ENCODE measurements at regions not wholly inside any gene's neighbourhood (a gene's known extent, or its start where the extent isn't known, plus 50 kb on each side); places are given as distances from the start of the nearest gene placed in this dataset.

GRCh38 chr10:128776673-128777252, 650.5 kb upstream of the MKI67 start:
- peaks cover 24% of the 10 kb centered on the region for H3K4me1 ChIP-seq
- no peak overlapping the region for H3K4me3 ChIP-seq
- H3K9me3 ChIP-seq, result peaks cover 22% of the 10 kb centered on the region
- H3K4me2 ChIP-seq, result no peak overlapping the region
- H3K27ac ChIP-seq, result no peak overlapping the region
- H3K27me3 ChIP-seq, result no peaks in the 10 kb centered on the region
- no peaks in the 10 kb centered on the region for H3K36me3 ChIP-seq
- no peaks in the 10 kb centered on the region for H4K20me1 ChIP-seq
- H3K9ac ChIP-seq, result no peak overlapping the region
- TF ChIP-seq Cebpa-rat (IDR thresholded peaks at IDR 0.05), result no peak

DNA sequence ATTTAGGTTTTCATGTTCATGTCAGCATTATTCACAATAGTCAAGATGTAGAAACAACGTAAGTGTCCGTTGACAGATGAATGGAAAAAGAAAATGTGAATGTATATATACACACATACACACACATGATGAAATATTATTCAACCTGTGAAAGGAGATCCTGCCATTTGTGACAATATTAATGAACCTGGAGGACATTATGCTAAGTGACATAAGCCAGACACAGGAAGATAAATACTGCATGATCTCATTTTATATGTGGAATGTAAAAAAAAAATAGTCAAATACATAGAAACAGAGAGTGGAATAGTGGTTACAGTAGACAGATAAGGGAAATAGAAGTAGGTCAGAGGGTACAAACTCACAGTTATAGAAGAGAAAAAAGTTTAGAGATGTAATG, 651.1 kb upstream of the MKI67 start:
- Histone ChIP-seq H3K4me2 (no peak overlapping the region), H3K4me1 (peaks cover 30% of the 10 kb centered on the region), H3K27ac (no peak overlapping the region), H3K4me3 (no peak overlapping the region), H4K20me1 (no peaks in the 10 kb centered on the region), H3K9ac (no peak overlapping the region), H3K36me3 (no peaks in the 10 kb centered on the region), H3K27me3 (no peaks in the 10 kb centered on the region), H3K9me3 (peaks cover 16% of the 10 kb centered on the region)
- no peak for TF ChIP-seq Cebpa-rat (IDR thresholded peaks at IDR 0.05)

DNA sequence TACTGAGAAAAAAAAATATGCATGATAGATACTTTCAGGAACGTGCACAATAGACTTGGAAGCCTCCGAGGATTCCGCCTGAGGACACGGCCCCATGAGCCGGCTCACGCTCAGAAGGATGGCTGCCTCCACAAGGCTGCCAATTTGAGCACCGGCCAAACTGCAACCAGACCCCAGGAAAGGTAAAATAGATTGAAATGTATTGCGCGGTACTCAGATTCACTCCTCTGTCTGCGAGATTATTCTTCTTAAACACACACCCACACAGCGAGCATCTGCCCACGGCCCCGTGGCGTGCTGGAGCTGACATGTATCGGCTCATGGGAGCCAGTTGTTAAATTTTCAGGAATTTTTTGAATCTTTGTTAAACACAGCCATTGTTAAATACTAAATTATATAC, 653.2 kb upstream of the MKI67 start:
- no peak overlapping the region for H3K4me3 ChIP-seq
- no peak overlapping the region for H3K9ac ChIP-seq
- H3K9me3 ChIP-seq, result no peaks in the 10 kb centered on the region
- no peaks in the 10 kb centered on the region for H3K36me3 ChIP-seq
- H3K4me1 ChIP-seq, result peaks cover 31% of the 10 kb centered on the region
- no peaks in the 10 kb centered on the region for H3K27me3 ChIP-seq
- 0 out of 2 replicates have a peak overlapping the region, but pooled peaks have one; percentile 15 for H3K27ac ChIP-seq
- TF ChIP-seq Cebpa-rat (IDR thresholded peaks at IDR 0.05), result no peak
- H4K20me1 ChIP-seq, result no peaks in the 10 kb centered on the region
- H3K4me2 ChIP-seq, result no peak overlapping the region

- H3K4me3 ChIP-seq, result no peak overlapping the region
- no peak for TF ChIP-seq Cebpa-rat (IDR thresholded peaks at IDR 0.05)
- H3K36me3 ChIP-seq, result no peaks in the 10 kb centered on the region
- H3K9ac ChIP-seq, result peak overlapping the region; percentile 9; the same call in 1 of the 2 replicates
- peaks cover 31% of the 10 kb centered on the region for H3K4me1 ChIP-seq
- peak overlapping the region; percentile 76 for H3K4me2 ChIP-seq
- H3K9me3 ChIP-seq, result no peaks in the 10 kb centered on the region
- peak overlapping the region; percentile 67 for H3K27ac ChIP-seq
- H4K20me1 ChIP-seq, result no peaks in the 10 kb centered on the region
- no peaks in the 10 kb centered on the region for H3K27me3 ChIP-seq
These were observed 654.0 kb upstream of the MKI67 start for GRCh38 chr10:128780156-128780761.

DNA sequence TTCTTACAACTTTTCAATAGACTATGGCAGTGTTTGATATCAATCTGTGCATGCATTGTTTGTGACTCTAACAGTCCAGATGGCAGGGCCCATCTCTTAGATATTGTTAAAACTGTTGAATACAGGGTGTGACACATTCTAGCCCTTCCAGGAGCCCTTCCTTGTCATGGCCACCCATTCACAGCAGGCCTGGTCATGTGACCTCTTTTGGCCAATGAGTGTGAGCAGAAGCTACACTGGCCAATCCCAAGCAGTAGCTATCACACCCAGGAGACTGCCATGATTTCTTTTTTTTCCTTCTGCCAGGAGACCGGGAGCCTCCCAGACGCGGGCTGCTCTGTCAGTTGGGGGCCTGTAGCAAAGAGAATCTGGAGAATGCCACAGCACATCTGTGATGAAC, 655.4 kb upstream of the MKI67 start:
- Histone ChIP-seq H3K9me3 (no peaks in the 10 kb centered on the region), H3K27ac (peak overlapping the region; percentile 65), H3K4me3 (0 out of 2 replicates have a peak overlapping the region, but pooled peaks have one; percentile 22), H4K20me1 (no peaks in the 10 kb centered on the region), H3K9ac (no peak overlapping the region), H3K27me3 (no peaks in the 10 kb centered on the region), H3K36me3 (no peaks in the 10 kb centered on the region), H3K4me1 (peaks cover 39% of the 10 kb centered on the region), H3K4me2 (peak overlapping the region; percentile 76)
- no peak for TF ChIP-seq Cebpa-rat (IDR thresholded peaks at IDR 0.05)

- no peaks in the 10 kb centered on the region for H3K9me3 ChIP-seq
- H3K36me3 ChIP-seq, result no peaks in the 10 kb centered on the region
- H3K4me2 ChIP-seq, result no peak overlapping the region
- H3K4me3 ChIP-seq, result no peak overlapping the region
- no peak overlapping the region for H3K9ac ChIP-seq
- peaks cover 43% of the 10 kb centered on the region for H3K4me1 ChIP-seq
- H4K20me1 ChIP-seq, result no peaks in the 10 kb centered on the region
- no peak for TF ChIP-seq Cebpa-rat (IDR thresholded peaks at IDR 0.05)
- no peaks in the 10 kb centered on the region for H3K27me3 ChIP-seq
- no peak overlapping the region for H3K27ac ChIP-seq
These were observed 658.2 kb upstream of the MKI67 start for GRCh38 chr10:128784444-128784843.

DNA sequence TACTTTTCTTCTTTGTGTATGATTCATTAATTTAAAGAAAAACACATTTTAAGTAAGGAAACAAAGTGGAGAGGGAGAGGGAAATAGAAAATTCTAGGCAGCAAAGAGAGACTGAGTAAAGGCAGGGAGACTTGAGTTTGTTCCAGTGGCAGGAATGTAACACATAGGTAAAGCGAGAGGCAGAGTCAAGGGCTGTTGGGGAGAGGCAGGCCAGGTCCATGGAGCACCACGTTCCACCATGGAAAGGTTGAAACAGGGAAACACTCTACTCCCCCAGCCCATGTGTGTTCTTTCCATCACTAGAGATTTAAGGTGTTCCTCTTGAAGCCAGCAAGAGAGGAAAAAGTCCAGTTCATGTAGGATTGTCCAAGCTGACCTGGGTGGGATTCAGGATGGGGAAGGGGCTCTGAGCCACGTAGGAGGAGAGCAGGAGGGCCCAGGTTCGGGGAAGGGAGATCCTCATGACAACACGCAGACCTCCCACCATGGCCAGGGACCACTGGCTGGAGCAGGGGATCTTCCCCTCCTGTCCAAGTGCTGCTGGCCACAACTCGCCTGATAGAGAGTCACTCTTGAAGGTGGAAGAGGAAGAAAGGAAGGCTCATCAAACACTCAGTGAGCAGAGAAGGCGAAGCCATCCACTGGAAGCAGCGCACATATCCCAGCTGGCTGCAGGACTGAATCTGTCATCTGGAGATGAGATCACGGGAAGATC, 666.4 kb upstream of the MKI67 start:
- no peak overlapping the region for H3K4me3 ChIP-seq
- H3K9ac ChIP-seq, result no peak overlapping the region
- no peaks in the 10 kb centered on the region for H3K9me3 ChIP-seq
- no peak overlapping the region for H3K27ac ChIP-seq
- H3K36me3 ChIP-seq, result no peaks in the 10 kb centered on the region
- H3K4me1 ChIP-seq, result peaks cover 9% of the 10 kb centered on the region; the same call in 1 of the 2 replicates
- H3K4me2 ChIP-seq, result no peak overlapping the region
- H3K27me3 ChIP-seq, result no peaks in the 10 kb centered on the region
- no peaks in the 10 kb centered on the region for H4K20me1 ChIP-seq
- TF ChIP-seq Cebpa-rat (IDR thresholded peaks at IDR 0.05), result no peak

DNA sequence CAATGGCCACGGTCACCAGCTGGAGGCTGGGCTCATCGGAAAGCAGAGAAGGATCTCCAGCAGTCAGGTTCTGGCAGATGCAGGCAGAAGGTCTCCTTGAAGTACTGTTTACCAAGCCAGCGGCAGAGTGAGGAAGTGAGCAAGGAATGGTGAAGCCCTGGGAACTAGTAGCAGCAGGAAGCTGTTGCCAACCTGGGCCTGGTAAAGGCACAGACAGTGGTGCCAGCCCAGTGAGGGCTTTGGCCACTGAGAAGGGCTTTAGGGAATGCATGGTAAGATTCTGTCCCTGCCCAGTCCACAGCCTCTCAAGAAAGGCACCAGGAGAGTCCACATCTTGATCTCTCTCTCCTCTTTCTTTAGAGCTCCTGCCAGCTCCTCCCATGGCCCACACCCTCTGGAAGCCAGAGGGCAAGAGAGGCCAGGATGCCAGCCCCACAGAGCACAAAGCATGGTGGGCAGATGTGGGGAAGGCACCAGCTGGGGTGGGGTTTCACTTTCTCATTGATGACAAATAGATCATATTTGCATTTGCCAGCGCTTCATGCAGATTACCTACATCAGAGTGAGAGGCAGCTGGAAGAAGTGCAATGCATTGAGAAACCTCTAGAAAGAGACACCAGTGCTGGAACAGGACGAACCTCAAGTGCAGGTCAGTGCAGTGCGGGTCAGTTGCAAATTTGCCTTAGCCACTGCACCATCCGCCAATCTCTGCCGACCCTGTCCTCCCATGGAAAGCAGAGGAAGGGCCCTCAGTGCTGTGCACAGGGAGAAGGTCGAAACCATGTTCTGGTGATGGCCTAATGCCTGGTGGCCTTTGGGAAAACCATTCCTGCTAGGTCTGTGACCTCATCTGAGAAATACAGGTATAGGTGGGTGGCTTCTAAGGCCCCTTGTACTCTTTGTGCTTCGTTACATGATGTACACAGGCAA, 667.8 kb upstream of the MKI67 start:
- Histone ChIP-seq H3K4me3 (no peak overlapping the region), H4K20me1 (no peaks in the 10 kb centered on the region), H3K27me3 (no peaks in the 10 kb centered on the region), H3K9me3 (no peaks in the 10 kb centered on the region), H3K4me1 (peaks cover 9% of the 10 kb centered on the region; the same call in 1 of the 2 replicates), H3K36me3 (no peaks in the 10 kb centered on the region), H3K27ac (no peak overlapping the region), H3K9ac (no peak overlapping the region), H3K4me2 (no peak overlapping the region)
- no peak for TF ChIP-seq Cebpa-rat (IDR thresholded peaks at IDR 0.05)

DNA sequence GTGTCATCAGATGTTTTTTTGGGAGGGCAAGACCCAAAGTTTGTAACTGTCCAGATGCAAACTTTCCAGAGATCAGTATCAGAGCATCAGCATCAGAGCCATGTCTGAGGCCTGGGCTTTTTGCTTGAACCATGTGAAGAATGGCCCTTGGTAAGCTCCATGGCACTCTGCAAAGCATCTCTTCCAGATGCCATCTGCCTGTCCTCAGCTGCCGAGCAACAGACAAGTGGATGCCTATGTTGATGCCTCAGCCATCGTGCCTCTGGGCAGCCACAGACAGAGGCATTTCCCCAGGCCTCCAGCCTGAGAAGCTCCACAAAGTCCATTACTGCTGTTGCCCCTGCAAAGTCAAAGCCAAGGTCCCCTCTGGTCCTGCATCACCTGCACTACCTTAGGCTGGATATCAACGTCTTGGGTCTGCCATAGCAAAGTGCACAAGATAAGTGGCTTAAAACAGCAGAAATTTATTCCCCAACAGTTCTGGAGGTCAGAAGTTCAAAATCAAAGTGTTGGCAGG, 670.2 kb upstream of the MKI67 start:
- H3K9me3 ChIP-seq, result no peaks in the 10 kb centered on the region
- H3K9ac ChIP-seq, result no peak overlapping the region
- no peaks in the 10 kb centered on the region for H3K4me1 ChIP-seq
- no peak overlapping the region for H3K27ac ChIP-seq
- H3K4me3 ChIP-seq, result no peak overlapping the region
- no peaks in the 10 kb centered on the region for H4K20me1 ChIP-seq
- no peak overlapping the region for H3K4me2 ChIP-seq
- no peaks in the 10 kb centered on the region for H3K27me3 ChIP-seq
- no peaks in the 10 kb centered on the region for H3K36me3 ChIP-seq
- TF ChIP-seq Cebpa-rat (IDR thresholded peaks at IDR 0.05), result no peak
